GM19035 (cell line): ENCODE measurements at regions not wholly inside any gene's neighbourhood (a gene's known extent, or its start where the extent isn't known, plus 50 kb on each side); places are given as distances from the start of the nearest gene placed in this dataset.

Source experiments
- ATAC-seq: cut with Tn5 transposase; IDR thresholded peaks from one replicate; pipeline ENCODE4 v1.9.1; 2021; ENCODE audit not compliant: unreplicated experiment

- no peak for ATAC-seq
Observed at GRCh38 chr13:103403814-103404213, 337.6 kb upstream of the SLC10A2 start.

- no peak for ATAC-seq
Observed at GRCh38 chr13:103403148-103403740, 337.0 kb upstream of the SLC10A2 start.

GRCh38 chr13:103395139-103395538, 328.9 kb upstream of the SLC10A2 start:
- ATAC-seq, result no peak

GRCh38 chr13:103394618-103395017, 328.4 kb upstream of the SLC10A2 start:
- ATAC-seq, result no peak

- ATAC-seq, result no peak
Observed at GRCh38 chr13:103391936-103392335, 325.7 kb upstream of the SLC10A2 start.

GRCh38 chr13:103388839-103389238, 322.6 kb upstream of the SLC10A2 start:
- ATAC-seq, result no peak

GRCh38 chr13:103386341-103386740, 320.1 kb upstream of the SLC10A2 start:
- ATAC-seq, result no peak

- no peak for ATAC-seq
Observed at GRCh38 chr13:103373916-103374315, 307.7 kb upstream of the SLC10A2 start.

- ATAC-seq, result no peak
Observed at GRCh38 chr13:103371271-103371670, 305.1 kb upstream of the SLC10A2 start.

- ATAC-seq, result no peak
Observed at GRCh38 chr13:103370790-103371189, 304.6 kb upstream of the SLC10A2 start.

GRCh38 chr13:103358255-103358932, 292.2 kb upstream of the SLC10A2 start:
- no peak for ATAC-seq

- ATAC-seq, result no peak
Observed at GRCh38 chr13:103356226-103356864, 290.1 kb upstream of the SLC10A2 start.

GRCh38 chr13:103354171-103354570, 288.0 kb upstream of the SLC10A2 start:
- ATAC-seq, result no peak

- ATAC-seq, result no peak
Observed at GRCh38 chr13:103351035-103351828, 285.0 kb upstream of the SLC10A2 start.

GRCh38 chr13:103350147-103350546, 283.9 kb upstream of the SLC10A2 start:
- no peak for ATAC-seq

GRCh38 chr13:103349211-103349980, 283.2 kb upstream of the SLC10A2 start:
- no peak for ATAC-seq

- no peak for ATAC-seq
Observed at GRCh38 chr13:103335241-103335640, 269.0 kb upstream of the SLC10A2 start.

- ATAC-seq, result no peak
Observed at GRCh38 chr13:103331924-103332323, 265.7 kb upstream of the SLC10A2 start.

- no peak for ATAC-seq
Observed at GRCh38 chr13:103328899-103329298, 262.7 kb upstream of the SLC10A2 start.

GRCh38 chr13:103326326-103326725, 260.1 kb upstream of the SLC10A2 start:
- no peak for ATAC-seq

- no peak for ATAC-seq
Observed at GRCh38 chr13:103325672-103326071, 259.5 kb upstream of the SLC10A2 start.
